ENCODE measurements at regions not wholly inside any gene's neighbourhood (a gene's known extent, or its start where the extent isn't known, plus 50 kb on each side); places are given as distances from the start of the nearest gene placed in this dataset.
"Not testable (repeated sequence)": the region's sequence is repeated elsewhere in the genome, so short reads cannot be mapped to it uniquely, and the experiment has no call there.

GRCh38 chr6:67920040-67920439, 715.0 kb upstream of the ADGRB3 start:
- not testable (repeated sequence) for TF ChIP-seq CREB1 (IDR thresholded peaks at IDR 0.05; ENCODE audit: low read depth); STAT1 (conservative IDR thresholded peaks at IDR 0.05); CTCF (IDR thresholded peaks at IDR 0.05 in 2 of 3, conservative IDR thresholded peaks at IDR 0.05 in 1 of 3; ENCODE audit: control insufficient read depth in 2 of 3, extremely low read depth in 1 of 3, insufficient read depth in 1 of 3, low read depth in 3 of 3, low read length in 3 of 3); POLR2AphosphoS5 (IDR thresholded peaks at IDR 0.05; ENCODE audit: low read length); TBL1XR1 (IDR thresholded peaks at IDR 0.05; ENCODE audit: low read depth, low read length); TCF12 (IDR thresholded peaks at IDR 0.05; ENCODE audit: low read depth, low read length); ZNF274 (IDR thresholded peaks at IDR 0.05; ENCODE audit: insufficient read depth, insufficient read length); PKNOX1 (IDR thresholded peaks at IDR 0.05); GABPA (IDR thresholded peaks at IDR 0.05; ENCODE audit: low read depth); POLR2A (IDR thresholded peaks at IDR 0.05; ENCODE audit: low read depth, low read length); CEBPZ (IDR thresholded peaks at IDR 0.05; ENCODE audit: low read depth, low read length)
